Colonic mucosa (tissue), 4 donors: ENCODE measurements at regions not wholly inside any gene's neighbourhood (a gene's known extent, or its start where the extent isn't known, plus 50 kb on each side); places are given as distances from the start of the nearest gene placed in this dataset.

Experiments used
- DNase-seq: peaks from one replicate; pipeline ENCODE4 v3.0.0-alpha.2; 2020
- H3K27ac ChIP-seq: fragments of 200-600 bp; one replicate; pipeline ENCODE4 v1.8.0; 2021
- H3K27me3 ChIP-seq: fragments of 200-600 bp; one replicate; pipeline ENCODE4 v1.8.0; 2021
- H3K36me3 ChIP-seq: fragments of 200-600 bp; one replicate; pipeline ENCODE4 v1.8.0; 2021
- H3K4me1 ChIP-seq: fragments of 200-600 bp; one replicate; pipeline ENCODE4 v1.8.0; 2021; ENCODE audit warnings: mild to moderate bottlenecking
- H3K4me3 ChIP-seq: fragments of 200-600 bp; one replicate; pipeline ENCODE4 v1.8.0; 2021
- H3K9ac ChIP-seq, 2 donors: one replicate each; pipeline ENCODE4 v1.7.0; 2013; ENCODE audit warnings: control low read depth in 2 of 2, low read depth in 2 of 2, low read length in 2 of 2
- H3K9me3 ChIP-seq: fragments of 200-600 bp; one replicate; pipeline ENCODE4 v1.8.0; 2021
- CTCF ChIP-seq: fragments of 200-600 bp; IDR thresholded peaks from one replicate; pipeline ENCODE4 v1.8.0; 2022; ENCODE audit warnings: antibody characterized with exemption, mild to moderate bottlenecking
- intact Hi-C: fragments of 100-400 bp; cut with DNase I; formaldehyde crosslinking; loops from one replicate; pipeline ENCODE4 v1.14.1; 2022
- donor health status: healthy.
- donor health status: DM: no; HTN: no; CAD: no.
- donor health status: DM: no; HTN: no; CAD: no.

- no peaks in the 10 kb centered on the region for H3K27me3 ChIP-seq
- no peaks in the 10 kb centered on the region for H3K4me1 ChIP-seq
- H3K4me3 ChIP-seq, result no peak overlapping the region
- intact Hi-C loops, result no loop called here
- TF ChIP-seq CTCF, result no peak
- no peak for DNase-seq
- no peak overlapping the region for H3K27ac ChIP-seq
- no peaks in the 10 kb centered on the region for H3K36me3 ChIP-seq
- no peak overlapping the region for H3K9ac ChIP-seq
- no peaks in the 10 kb centered on the region for H3K9me3 ChIP-seq
Observed at GRCh38 chr11:11748706-11749365, 92.9 kb upstream of the USP47 start.

GRCh38 chr11:11747570-11747969, 94.2 kb upstream of the USP47 start:
- no peak for TF ChIP-seq CTCF
- Histone ChIP-seq H3K36me3 (no peaks in the 10 kb centered on the region), H3K27me3 (no peaks in the 10 kb centered on the region), H3K27ac (no peak overlapping the region), H3K9ac (no peak overlapping the region), H3K9me3 (no peaks in the 10 kb centered on the region), H3K4me3 (no peak overlapping the region), H3K4me1 (no peaks in the 10 kb centered on the region)
- intact Hi-C loops, result no loop called here
- no peak for DNase-seq

- H3K4me3 ChIP-seq, result no peak overlapping the region
- H3K27me3 ChIP-seq, result no peaks in the 10 kb centered on the region
- no peak overlapping the region for H3K27ac ChIP-seq
- DNase-seq, result no peak
- no peaks in the 10 kb centered on the region for H3K4me1 ChIP-seq
- H3K9ac ChIP-seq, result no peak overlapping the region
- TF ChIP-seq CTCF, result no peak
- intact Hi-C loops, result no loop called here
- H3K9me3 ChIP-seq, result no peaks in the 10 kb centered on the region
- H3K36me3 ChIP-seq, result no peaks in the 10 kb centered on the region
Observed at GRCh38 chr11:11746449-11746848, 95.3 kb upstream of the USP47 start.

GRCh38 chr11:11743216-11743615, 98.6 kb upstream of the USP47 start:
- no peaks in the 10 kb centered on the region for H3K36me3 ChIP-seq
- no peaks in the 10 kb centered on the region for H3K4me1 ChIP-seq
- H3K27ac ChIP-seq, result no peak overlapping the region
- TF ChIP-seq CTCF, result no peak
- H3K9me3 ChIP-seq, result no peaks in the 10 kb centered on the region
- H3K9ac ChIP-seq, result no peak overlapping the region
- no peak for DNase-seq
- H3K4me3 ChIP-seq, result no peak overlapping the region
- intact Hi-C loops, result no loop called here
- no peaks in the 10 kb centered on the region for H3K27me3 ChIP-seq

GRCh38 chr11:11742486-11742885, 99.3 kb upstream of the USP47 start:
- Histone ChIP-seq H3K9ac (no peak overlapping the region), H3K27ac (no peak overlapping the region), H3K4me3 (no peak overlapping the region), H3K9me3 (no peaks in the 10 kb centered on the region), H3K4me1 (no peaks in the 10 kb centered on the region), H3K36me3 (no peaks in the 10 kb centered on the region), H3K27me3 (no peaks in the 10 kb centered on the region)
- DNase-seq, result no peak
- no peak for TF ChIP-seq CTCF
- intact Hi-C loops, result no loop called here
